CD4-positive, alpha-beta T cell treated with Interleukin-2 at 100 ng/mL for 4 hours (primary cell): ENCODE measurements at regions not wholly inside any gene's neighbourhood (a gene's known extent, or its start where the extent isn't known, plus 50 kb on each side); places are given as distances from the start of the nearest gene placed in this dataset.

Experiments used
- DNase-seq: peaks from one replicate; pipeline ENCODE4 v3.0.0-alpha.2; 2020; ENCODE audit warnings: low spot score

- no peak for DNase-seq
These were observed 53.9 kb downstream of the BARX1 start for GRCh38 chr9:93900971-93901861.

GRCh38 chr9:93900436-93900819 is 54.7 kb downstream of the BARX1 start:
- DNase-seq: no peak

- DNase-seq: no peak
These were observed 55.3 kb downstream of the BARX1 start for GRCh38 chr9:93899609-93900435.

- no peak for DNase-seq
These were observed 56.4 kb downstream of the BARX1 start for GRCh38 chr9:93898502-93899426.

GRCh38 chr9:93898026-93898425 is 57.1 kb downstream of the BARX1 start:
- DNase-seq: peak; percentile 9

- no peak for DNase-seq
These were observed 57.8 kb downstream of the BARX1 start for GRCh38 chr9:93897075-93897970.

- no peak for DNase-seq
These were observed 58.6 kb downstream of the BARX1 start for GRCh38 chr9:93896496-93897033.

GRCh38 chr9:93896093-93896492 is 59.1 kb downstream of the BARX1 start:
- DNase-seq: no peak

GRCh38 chr9:93895535-93895934 is 59.6 kb downstream of the BARX1 start:
- no peak for DNase-seq

GRCh38 chr9:93894691-93895079 is 60.5 kb downstream of the BARX1 start:
- DNase-seq: no peak

GRCh38 chr9:93893899-93894690 is 61.1 kb downstream of the BARX1 start:
- no peak for DNase-seq

GRCh38 chr9:93893194-93893593 is 62.0 kb downstream of the BARX1 start:
- DNase-seq: no peak

GRCh38 chr9:93892748-93893147 is 62.4 kb downstream of the BARX1 start:
- DNase-seq: no peak

- no peak for DNase-seq
These were observed 63.4 kb downstream of the BARX1 start for GRCh38 chr9:93891549-93892310.

GRCh38 chr9:93891050-93891449 is 64.1 kb downstream of the BARX1 start:
- DNase-seq: no peak

- DNase-seq: no peak
These were observed 64.7 kb downstream of the BARX1 start for GRCh38 chr9:93890436-93890935.

GRCh38 chr9:93886911-93887310 is 68.2 kb downstream of the BARX1 start:
- no peak for DNase-seq

GRCh38 chr9:93884808-93885207 is 70.3 kb downstream of the BARX1 start:
- DNase-seq: no peak
